Upper lobe of left lung (tissue), 6 donors: ENCODE measurements at regions not wholly inside any gene's neighbourhood (a gene's known extent, or its start where the extent isn't known, plus 50 kb on each side); places are given as distances from the start of the nearest gene placed in this dataset.
A peak's percentile ranks its signal among the peaks of the same experiment; 100 is the strongest.

ENCODE experiments used
- ATAC-seq, 2 donors: fragments of 200-7000 bp; cut with Tn5 transposase; one replicate each; pipeline ENCODE4 v1.9.1; 2022; ENCODE audit warnings: mild to moderate bottlenecking in 2 of 2, moderate library complexity in 2 of 2; ENCODE audit not compliant: low FRiP score in 2 of 2
- DNase-seq, 2 donors: peaks; one replicate each; pipeline ENCODE4 v3.0.0-alpha.2; 2019 to 2020
- H3K27ac ChIP-seq, 4 donors: fragments of 200-600 bp; sonication (generic); one replicate each; pipeline ENCODE4 v1.5.1; 2016 to 2019
- H3K27me3 ChIP-seq, 4 donors: fragments of 200-600 bp; sonication (generic); one replicate each; pipeline ENCODE4 v1.5.1; 2017 to 2019
- H3K36me3 ChIP-seq, 4 donors: fragments of 200-600 bp; sonication (generic); one replicate each; pipeline ENCODE4 v1.5.1; 2016 to 2019
- H3K4me1 ChIP-seq, 4 donors: fragments of 200-600 bp; sonication (generic); one replicate each; pipeline ENCODE4 v1.5.1; 2018 to 2019
- H3K4me3 ChIP-seq, 4 donors: fragments of 200-600 bp; sonication (generic); one replicate each; pipeline ENCODE4 v1.5.1; 2017 to 2019; ENCODE audit warnings: mild to moderate bottlenecking in 2 of 4, moderate library complexity in 1 of 4
- H3K9me3 ChIP-seq, 4 donors: fragments of 200-600 bp; sonication (generic); one replicate each; pipeline ENCODE4 v1.5.1; 2018 to 2019
- CTCF ChIP-seq, 6 experiments: fragments of 450-650 bp in 4 of 6; fragments of 200-600 bp in 2 of 6; sonication (generic) in 2 of 6; IDR thresholded peaks; one replicate each; pipeline ENCODE4 v1.5.1; 2016 to 2019; ENCODE audit warnings: antibody characterized with exemption in 6 of 6
- EP300 ChIP-seq, 4 donors: sonication (generic); formaldehyde crosslinking; IDR thresholded peaks; one replicate each; pipeline ENCODE4 v1.5.1; 2017; ENCODE audit warnings: antibody characterized with exemption in 4 of 4, control low read depth in 2 of 4
- POLR2A ChIP-seq, 4 donors: fragments of 450-650 bp; IDR thresholded peaks; one replicate each; pipeline ENCODE4 v1.5.1; 2016 to 2017; ENCODE audit warnings: antibody characterized with exemption in 4 of 4, mild to moderate bottlenecking in 2 of 4
- POLR2AphosphoS5 ChIP-seq, 2 donors: sonication (generic); formaldehyde crosslinking; IDR thresholded peaks; one replicate each; pipeline ENCODE4 v1.5.1; 2017; ENCODE audit warnings: antibody characterized with exemption in 2 of 2
- WGBS, 2 donors: methylation state at CpG; one replicate each; pipeline ENCODE4 v1.1.5; 2017 to 2018; 5-methylcytosine and 5-hydroxymethylcytosine counted together
- donor health status: DM: no; HTN: no; CAD: no; lungs with moderate emphysema.
- donor health status: DM: no; HTN: yes; CAD: no; lungs with severe emphysema.

- no peaks in the 10 kb centered on the region for H3K4me1 ChIP-seq
- no peaks in the 10 kb centered on the region for H3K27me3 ChIP-seq
- DNase-seq (no peak), ATAC-seq (peak in 1 of 2 donors; percentile 57)
- H3K27ac ChIP-seq, result no peak overlapping the region
- H3K36me3 ChIP-seq, result no peaks in the 10 kb centered on the region
- WGBS, 2 donors, result 94% methylated on average over 3 of the region's 3 CpGs; no CpG with 5 or more reads in 1 of the 2 donors
- H3K4me3 ChIP-seq, result no peak overlapping the region
- H3K9me3 ChIP-seq, result peaks cover 0 to 16% (median 8%) of the 10 kb centered on the region in 4 donors
- TF ChIP-seq CTCF (IDR thresholded peaks at IDR 0.05) (no peak), POLR2AphosphoS5 (IDR thresholded peaks at IDR 0.05) (no peak), EP300 (IDR thresholded peaks at IDR 0.05) (no peak), POLR2A (IDR thresholded peaks at IDR 0.05) (no peak)
Measured at GRCh38 chr4:115355329-115355728, 241.9 kb upstream of the NDST4 start.

- Histone ChIP-seq H3K27ac (no peak overlapping the region), H3K4me1 (no peaks in the 10 kb centered on the region), H3K36me3 (no peaks in the 10 kb centered on the region), H3K4me3 (no peak overlapping the region), H3K27me3 (no peaks in the 10 kb centered on the region), H3K9me3 (peaks cover 0 to 16% (median 8%) of the 10 kb centered on the region in 4 donors)
- WGBS, 2 donors, result 100% methylated on average over 1 of the region's 1 CpG
- no peak for ATAC-seq
- no peak for TF ChIP-seq CTCF (IDR thresholded peaks at IDR 0.05)
- no peak for TF ChIP-seq EP300 (IDR thresholded peaks at IDR 0.05)
- TF ChIP-seq POLR2A (IDR thresholded peaks at IDR 0.05), result no peak
- TF ChIP-seq POLR2AphosphoS5 (IDR thresholded peaks at IDR 0.05), result no peak
- DNase-seq, result no peak
Measured at GRCh38 chr4:115353370-115353769, 239.9 kb upstream of the NDST4 start.

- Histone ChIP-seq H3K27ac (no peak overlapping the region), H3K36me3 (no peaks in the 10 kb centered on the region), H3K4me1 (no peaks in the 10 kb centered on the region), H3K27me3 (no peaks in the 10 kb centered on the region), H3K4me3 (no peak overlapping the region), H3K9me3 (no peaks in the 10 kb centered on the region)
- no peak for DNase-seq
- ATAC-seq, result no peak
- TF ChIP-seq CTCF (IDR thresholded peaks at IDR 0.05), result no peak
- no peak for TF ChIP-seq POLR2AphosphoS5 (IDR thresholded peaks at IDR 0.05)
- TF ChIP-seq EP300 (IDR thresholded peaks at IDR 0.05), result no peak
- TF ChIP-seq POLR2A (IDR thresholded peaks at IDR 0.05), result no peak
Measured at GRCh38 chr4:115343171-115343570, 229.8 kb upstream of the NDST4 start.

GRCh38 chr4:115334736-115335411 lies 221.5 kb upstream of the NDST4 start:
- Histone ChIP-seq H3K36me3 (no peaks in the 10 kb centered on the region), H3K27me3 (no peaks in the 10 kb centered on the region), H3K4me1 (no peaks in the 10 kb centered on the region), H3K4me3 (no peak overlapping the region), H3K9me3 (no peaks in the 10 kb centered on the region), H3K27ac (no peak overlapping the region)
- 87 to 88% methylated on average over 4 of the region's 4 CpGs for WGBS, 2 donors
- DNase-seq, result no peak
- TF ChIP-seq EP300 (IDR thresholded peaks at IDR 0.05), result no peak
- no peak for TF ChIP-seq POLR2AphosphoS5 (IDR thresholded peaks at IDR 0.05)
- no peak for TF ChIP-seq POLR2A (IDR thresholded peaks at IDR 0.05)
- no peak for TF ChIP-seq CTCF (IDR thresholded peaks at IDR 0.05)
- no peak for ATAC-seq

- 33 to 79% methylated on average over 1 of the region's 1 CpG for WGBS, 2 donors
Measured at GRCh38 chr4:115332078-115332477, 218.7 kb upstream of the NDST4 start.

More at GRCh38 chr4:115332078-115332477, 218.7 kb upstream of the NDST4 start:
- Histone ChIP-seq H3K27ac (no peak overlapping the region), H3K27me3 (no peaks in the 10 kb centered on the region), H3K9me3 (no peaks in the 10 kb centered on the region), H3K4me3 (no peak overlapping the region), H3K4me1 (no peaks in the 10 kb centered on the region), H3K36me3 (no peaks in the 10 kb centered on the region)
- ATAC-seq (no peak), DNase-seq (no peak)
- TF ChIP-seq POLR2A (IDR thresholded peaks at IDR 0.05) (no peak), EP300 (IDR thresholded peaks at IDR 0.05) (no peak), CTCF (IDR thresholded peaks at IDR 0.05) (no peak), POLR2AphosphoS5 (IDR thresholded peaks at IDR 0.05) (no peak)
